A673 (cell line): ENCODE measurements at regions not wholly inside any gene's neighbourhood (a gene's known extent, or its start where the extent isn't known, plus 50 kb on each side); places are given as distances from the start of the nearest gene placed in this dataset.

Source experiments
- BruUV-seq: library from RNA; stranded (reverse); fragments of 400-500 nt; replicated peaks from 2 replicates; lab custom pipeline; 2021; lab: Mats Ljungman, UMichigan
- CTCF ChIA-PET: fragments of 300-600 bp; sonication (Branson Sonifier 250); formaldehyde crosslinking; loops from one replicate; lab custom pipeline; 2022; ENCODE audit warnings: antibody characterized with exemption; lab: Charles Lee
- POLR2A ChIA-PET: fragments of 300-600 bp; sonication (Branson Sonifier 250); formaldehyde crosslinking; loops from one replicate; lab custom pipeline; 2022; ENCODE audit warnings: antibody characterized with exemption; ENCODE audit not compliant: low non-redundant PET; lab: Charles Lee
- DNase-seq: peaks from one replicate; pipeline ENCODE4 v3.0.0-alpha.2; 2015; ENCODE audit warnings: low spot score
- H3K27ac ChIP-seq: fragments of 200-600 bp; sonication (generic); 2 replicates; pipeline ENCODE4 v1.5.1; 2016; ENCODE audit warnings: mixed run types, low read depth, mild to moderate bottlenecking, mixed read lengths, antibody characterized with exemption, low read length; ENCODE audit not compliant: poor library complexity, severe bottlenecking
- H3K27me3 ChIP-seq: fragments of 200-600 bp; sonication (generic); replicated peaks from 2 replicates; pipeline ENCODE4 v1.6.1; 2017; ENCODE audit warnings: mixed run types, low read depth, mild to moderate bottlenecking, mixed read lengths, antibody characterized with exemption, low read length; ENCODE audit not compliant: insufficient read depth, poor library complexity
- H3K36me3 ChIP-seq: fragments of 200-600 bp; sonication (generic); 2 replicates; pipeline ENCODE4 v1.6.1; 2016; ENCODE audit warnings: mixed run types, mild to moderate bottlenecking, mixed read lengths, antibody characterized with exemption, low read length; ENCODE audit not compliant: insufficient read depth, poor library complexity, severe bottlenecking
- H3K4me1 ChIP-seq: fragments of 200-600 bp; sonication (generic); 2 replicates; pipeline ENCODE4 v1.6.1; 2017; ENCODE audit warnings: mixed run types, mild to moderate bottlenecking, mixed read lengths, antibody characterized with exemption, low read length; ENCODE audit not compliant: insufficient read depth, poor library complexity, severe bottlenecking
- H3K4me3 ChIP-seq: fragments of 200-600 bp; sonication (generic); 2 replicates; pipeline ENCODE4 v1.5.1; 2016; ENCODE audit warnings: low read depth, mixed run types, mild to moderate bottlenecking, mixed read lengths, low read length; ENCODE audit not compliant: poor library complexity, severe bottlenecking
- H3K9me3 ChIP-seq: fragments of 200-600 bp; sonication (generic); 2 replicates; pipeline ENCODE4 v1.6.1; 2016; ENCODE audit warnings: mixed run types, low read depth, mild to moderate bottlenecking, mixed read lengths, antibody characterized with exemption, low read length; ENCODE audit not compliant: poor library complexity, severe bottlenecking
- CTCF ChIP-seq: fragments of 300-800, 200-600 bp; sonication (generic); conservative IDR thresholded peaks from 2 replicates; pipeline ENCODE4 v1.5.1; 2017; ENCODE audit warnings: low read depth, mild to moderate bottlenecking, antibody characterized with exemption, low read length, moderate library complexity, mixed read lengths
- EZH2 ChIP-seq: fragments of 200-600 bp; sonication (generic); IDR thresholded peaks from 2 replicates; pipeline ENCODE4 v1.6.1; 2017; ENCODE audit warnings: borderline replicate concordance, low read depth, mild to moderate bottlenecking, mixed read lengths, antibody characterized with exemption, low read length; ENCODE audit not compliant: poor library complexity, severe bottlenecking
- intact Hi-C: fragments of 100-400 bp; cut with micrococcal nuclease; formaldehyde crosslinking; loops from one replicate; pipeline ENCODE4 v1.10.0; 2022; ENCODE audit not compliant: unreplicated experiment

- no peak overlapping the region for H3K4me3 ChIP-seq
- no TSS peak for BruUV-seq
- peaks cover 6% of the 10 kb centered on the region for H3K27me3 ChIP-seq
- peaks cover 14% of the 10 kb centered on the region for H3K9me3 ChIP-seq
- no peaks in the 10 kb centered on the region for H3K36me3 ChIP-seq
- H3K27ac ChIP-seq = no peak overlapping the region
- no peak for DNase-seq
- intact Hi-C loops = no loop called here
- ChIA-PET POLR2A (no interaction called here), CTCF (interaction anchor here (0.6 kb wide), 1 partner anchor 1427 kb away, joined by 11 read pairs; no protein-coding TSS in a partner anchor)
- no peak for TF ChIP-seq EZH2
- no peak for TF ChIP-seq CTCF
- no peaks in the 10 kb centered on the region for H3K4me1 ChIP-seq
Measured at GRCh38 chr22:49216579-49216978, 611.1 kb downstream of the BRD1 start.

DNA sequence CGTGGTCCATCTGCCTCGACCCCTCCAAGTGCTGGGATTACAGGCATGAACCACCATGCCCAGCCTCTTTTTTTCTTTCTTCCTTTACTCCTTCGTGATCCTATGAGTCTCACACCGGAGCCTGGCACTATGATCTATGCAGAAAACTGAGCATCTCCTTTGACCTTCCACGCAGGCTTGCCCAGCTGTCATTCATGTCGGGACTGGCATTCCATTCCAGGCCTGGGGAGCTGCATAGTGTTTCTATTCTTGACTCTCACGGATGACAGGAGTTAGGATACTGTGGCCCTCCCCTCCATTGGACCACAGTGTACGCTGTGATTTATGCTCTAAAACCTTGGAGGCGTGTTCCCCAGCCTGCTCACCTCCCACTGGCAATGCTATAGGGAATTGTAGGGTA is 611.8 kb downstream of the BRD1 start:
- Histone ChIP-seq H3K36me3 (no peaks in the 10 kb centered on the region), H3K27me3 (no peaks in the 10 kb centered on the region), H3K9me3 (peaks cover 14% of the 10 kb centered on the region), H3K27ac (no peak overlapping the region), H3K4me3 (no peak overlapping the region), H3K4me1 (no peaks in the 10 kb centered on the region)
- POLR2A ChIA-PET = no interaction called here
- CTCF ChIA-PET = no interaction called here
- BruUV-seq = no TSS peak
- intact Hi-C loops = no loop called here
- no peak for DNase-seq
- TF ChIP-seq EZH2 = no peak
- no peak for TF ChIP-seq CTCF

GRCh38 chr22:49214976-49215375 is 612.7 kb downstream of the BRD1 start:
- H3K4me1 ChIP-seq = peaks cover 3% of the 10 kb centered on the region
- no TSS peak for BruUV-seq

More at GRCh38 chr22:49214976-49215375, 612.7 kb downstream of the BRD1 start:
- Histone ChIP-seq H3K27ac (no peak overlapping the region), H3K9me3 (peaks cover 14% of the 10 kb centered on the region), H3K4me3 (no peak overlapping the region), H3K36me3 (no peaks in the 10 kb centered on the region), H3K27me3 (no peaks in the 10 kb centered on the region)
- DNase-seq = no peak
- intact Hi-C loops = no loop called here
- no peak for TF ChIP-seq CTCF
- no peak for TF ChIP-seq EZH2
- POLR2A ChIA-PET = no interaction called here
- CTCF ChIA-PET = no interaction called here
